SK-N-SH (cell line): ENCODE measurements at regions not wholly inside any gene's neighbourhood (a gene's known extent, or its start where the extent isn't known, plus 50 kb on each side); places are given as distances from the start of the nearest gene placed in this dataset.

ENCODE experiments used
- CTCF ChIA-PET: fragments of 300-600, 350-600 bp; formaldehyde crosslinking; extraction: SDS; loops from one replicate; lab custom pipeline; 2021; lab: Yijun Ruan, JAX
- POLR2A ChIA-PET: fragments of 350-600 bp; sonication (Branson Sonifier 250); formaldehyde crosslinking; extraction: SDS; loops from one replicate; lab custom pipeline; 2020; ENCODE audit warnings: antibody characterized with exemption, inconsistent platforms; lab: Yijun Ruan, JAX
- DNase-seq: peaks from one replicate; pipeline ENCODE4 v3.0.0; 2012
- H2AFZ ChIP-seq: fragments of 200-600 bp; sonication (generic); 2 replicates; pipeline ENCODE4 v1.8.1; 2016; ENCODE audit warnings: antibody characterized with exemption, mild to moderate bottlenecking, low read depth
- H3F3A ChIP-seq: fragments of 200-600 bp; sonication (generic); replicated peaks from 2 replicates; pipeline ENCODE3; 2016; ENCODE audit warnings: antibody characterized with exemption, mild to moderate bottlenecking; ENCODE audit not compliant: insufficient read depth
- H3K27ac ChIP-seq, 2 experiments: fragments of 200-500 bp in 1 of 2; fragments of 200-600 bp in 1 of 2; sonication (Bioruptor generic) in 1 of 2; sonication (generic), shearing (Covaris generic) in 1 of 2; 2 replicates each; pipeline versions ENCODE4 v1.5.1 to v1.6.1; 2014 to 2016; ENCODE audit warnings: low read depth in 2 of 2, inconsistent platforms in 1 of 2, low read length in 1 of 2, mild to moderate bottlenecking in 1 of 2, mixed read lengths in 1 of 2
- H3K27me3 ChIP-seq: fragments of 200-600 bp; sonication (generic), shearing (Covaris generic); 2 replicates; pipeline ENCODE4 v1.6.1; 2016; ENCODE audit warnings: mixed run types; ENCODE audit not compliant: insufficient read depth
- H3K36me3 ChIP-seq, 2 experiments: fragments of 200-500 bp in 1 of 2; fragments of 200-600 bp in 1 of 2; sonication (Bioruptor generic) in 1 of 2; sonication (generic) in 1 of 2; replicated peaks in 1 of 2; 2 replicates each; pipeline versions ENCODE3 to v1.5.1; 2014 to 2016; ENCODE audit warnings: low read length in 1 of 2, mild to moderate bottlenecking in 1 of 2; ENCODE audit not compliant: insufficient read depth in 2 of 2, control insufficient read depth in 1 of 2
- H3K4me1 ChIP-seq, 2 experiments: fragments of 200-500 bp in 1 of 2; fragments of 200-600 bp in 1 of 2; sonication (Bioruptor generic) in 1 of 2; sonication (generic), shearing (Covaris generic) in 1 of 2; 2 replicates each; pipeline versions ENCODE4 v1.5.1 to v1.6.1; 2014 to 2016; ENCODE audit warnings: low read depth in 1 of 2, low read length in 1 of 2, mixed run types in 1 of 2; ENCODE audit not compliant: insufficient read depth in 2 of 2, control insufficient read depth in 1 of 2
- H3K4me2 ChIP-seq: fragments of 200-600 bp; sonication (generic), shearing (Covaris generic); 2 replicates; pipeline ENCODE4 v1.6.1; 2017; ENCODE audit warnings: mixed run types
- H3K4me3 ChIP-seq, 2 experiments: fragments of 200-500 bp in 1 of 2; fragments of 200-600 bp in 1 of 2; sonication (Bioruptor generic) in 1 of 2; sonication (generic), shearing (Covaris generic) in 1 of 2; 2 replicates each; pipeline versions ENCODE4 v1.5.1 to v1.8.1; 2014 to 2016; ENCODE audit warnings: low read depth in 2 of 2, inconsistent platforms in 1 of 2, low read length in 1 of 2, mild to moderate bottlenecking in 1 of 2, mixed read lengths in 1 of 2, moderate library complexity in 1 of 2
- H3K79me2 ChIP-seq: fragments of 200-600 bp; sonication (generic); 2 replicates; pipeline ENCODE4 v1.8.1; 2017; ENCODE audit warnings: mild to moderate bottlenecking; ENCODE audit not compliant: insufficient read depth
- H3K9ac ChIP-seq: fragments of 200-600 bp; sonication (generic); 2 replicates; pipeline ENCODE4 v1.6.1; 2017; ENCODE audit warnings: mixed run types
- H3K9me2 ChIP-seq: fragments of 200-600 bp; sonication (generic); 2 replicates; pipeline ENCODE4 v1.6.1; 2017; ENCODE audit warnings: mixed run types
- H3K9me3 ChIP-seq: fragments of 200-600 bp; sonication (generic); 2 replicates; pipeline ENCODE4 v1.6.1; 2017; ENCODE audit warnings: mixed run types, mild to moderate bottlenecking, moderate library complexity
- H4K20me1 ChIP-seq: fragments of 200-600 bp; sonication (generic); 2 replicates; pipeline ENCODE4 v1.6.1; 2017; ENCODE audit warnings: mild to moderate bottlenecking, mixed run types; ENCODE audit not compliant: insufficient read depth
- CHD2 ChIP-seq: fragments of 150-350 bp; IDR thresholded peaks from 2 replicates; pipeline ENCODE4 v1.6.1; 2018; ENCODE audit warnings: low read length; ENCODE audit not compliant: partially characterized antibody
- ELF1 ChIP-seq: IDR thresholded peaks from 2 replicates; pipeline ENCODE4 v1.4.0; 2012
- EZH2phosphoT487 ChIP-seq: fragments of 200-600 bp; sonication (generic); IDR thresholded peaks from 2 replicates; pipeline ENCODE4 v1.6.1; 2017; ENCODE audit warnings: low read depth, mixed run types, mild to moderate bottlenecking, antibody characterized with exemption, moderate library complexity, borderline replicate concordance
- FOSL2 ChIP-seq: IDR thresholded peaks from 2 replicates; pipeline ENCODE4 v1.4.0; 2012; ENCODE audit warnings: low read depth, mild to moderate bottlenecking, moderate library complexity, borderline replicate concordance
- FOXJ3 ChIP-seq: sonication (generic); formaldehyde crosslinking; IDR thresholded peaks from 2 replicates; pipeline ENCODE4 v1.5.1; 2020; ENCODE audit warnings: mild to moderate bottlenecking, missing genetic modification reagents
- GABPA ChIP-seq: IDR thresholded peaks from 2 replicates; pipeline ENCODE4 v1.4.0; 2012; ENCODE audit warnings: low read depth, mild to moderate bottlenecking
- GATA2 ChIP-seq: sonication (generic); formaldehyde crosslinking; IDR thresholded peaks from 2 replicates; pipeline ENCODE4 v1.5.0; 2020; ENCODE audit warnings: mild to moderate bottlenecking, missing genetic modification reagents
- MAX ChIP-seq: IDR thresholded peaks from 2 replicates; pipeline ENCODE4 v1.4.0; 2012; ENCODE audit warnings: low read depth
- MEF2A ChIP-seq: IDR thresholded peaks from 2 replicates; pipeline ENCODE4 v1.4.0; 2012; ENCODE audit warnings: low read depth, borderline replicate concordance
- NFIC ChIP-seq: IDR thresholded peaks from 2 replicates; pipeline ENCODE4 v1.4.0; 2012; ENCODE audit warnings: borderline replicate concordance
- NRF1 ChIP-seq: IDR thresholded peaks from 2 replicates; pipeline ENCODE4 v1.6.1; 2012; ENCODE audit warnings: low read depth, mild to moderate bottlenecking, low read length
- POLR2AphosphoS5 ChIP-seq: IDR thresholded peaks from 2 replicates; pipeline ENCODE4 v1.6.1; 2012; ENCODE audit warnings: low read depth, low read length
- RAD21 ChIP-seq: IDR thresholded peaks from 2 replicates; pipeline ENCODE4 v1.6.1; 2012; ENCODE audit warnings: mild to moderate bottlenecking, low read length
- REST ChIP-seq: IDR thresholded peaks from 2 replicates; pipeline ENCODE4 v1.6.1; 2012; ENCODE audit warnings: mild to moderate bottlenecking, low read depth, low read length, moderate library complexity
- RFX5 ChIP-seq: IDR thresholded peaks from 2 replicates; pipeline ENCODE4 v1.6.1; 2012; ENCODE audit warnings: mild to moderate bottlenecking, improper control_type of control experiment, low read length
- RXRA ChIP-seq: IDR thresholded peaks from 2 replicates; pipeline ENCODE4 v1.4.0; 2012; ENCODE audit warnings: low read depth, mild to moderate bottlenecking, borderline replicate concordance
- SIN3A ChIP-seq: IDR thresholded peaks from 2 replicates; pipeline ENCODE4 v1.6.1; 2012; ENCODE audit warnings: low read depth, mild to moderate bottlenecking, low read length, moderate library complexity, borderline replicate concordance
- SMC3 ChIP-seq: IDR thresholded peaks from 2 replicates; pipeline ENCODE4 v1.6.1; 2012; ENCODE audit warnings: low read depth, low read length, improper control_type of control experiment
- TCF12 ChIP-seq: IDR thresholded peaks from 2 replicates; pipeline ENCODE4 v1.4.0; 2012
- TEAD4 ChIP-seq: IDR thresholded peaks from 2 replicates; pipeline ENCODE4 v1.4.0; 2012; ENCODE audit warnings: mild to moderate bottlenecking, borderline replicate concordance; ENCODE audit not compliant: insufficient read depth
- YY1 ChIP-seq: IDR thresholded peaks from 2 replicates; pipeline ENCODE4 v1.4.0; 2012; ENCODE audit warnings: low read depth, mild to moderate bottlenecking
- ZBTB33 ChIP-seq: IDR thresholded peaks from 2 replicates; pipeline ENCODE4 v1.4.0; 2012; ENCODE audit warnings: low read depth, borderline replicate concordance
- WGBS: methylation state at CpG from one replicate; pipeline ENCODE4 v1.1.6; 2017; ENCODE audit warnings: low lambda C conversion rate; 5-methylcytosine and 5-hydroxymethylcytosine counted together
- TF ChIP-seq, protein P1 (sequence below): fragments of 150-350 bp; IDR thresholded peaks from 2 replicates; pipeline ENCODE4 v1.6.1; 2017; ENCODE audit warnings: antibody characterized with exemption, low read length, low read depth, borderline replicate concordance
- TF ChIP-seq, protein P2 (sequence below): fragments of 200-600 bp; sonication (generic); IDR thresholded peaks from 2 replicates; pipeline ENCODE4 v1.6.1; 2017; ENCODE audit warnings: antibody characterized with exemption, mild to moderate bottlenecking, moderate library complexity
- TF ChIP-seq, protein P3 (sequence below): IDR thresholded peaks from 2 replicates; pipeline ENCODE4; 2012

- H3K36me3 ChIP-seq: no peaks in the 10 kb centered on the region
- H3K27ac ChIP-seq: peak overlapping the region in 1 of 2 experiments; percentile 50; a peak in 3 of 4 replicates
- no peak for DNase-seq
- no peak overlapping the region for H3K4me2 ChIP-seq
- no peak overlapping the region for H3K9ac ChIP-seq
- H3K4me1 ChIP-seq: peaks cover 0 to 13% of the 10 kb centered on the region in 2 experiments; a peak in 1 of 4 replicates
- H2AFZ ChIP-seq: no peak overlapping the region
- 81% methylated on average over 4 of the region's 4 CpGs for WGBS
- CTCF ChIA-PET: interaction anchor here (0.9 to 1.1 kb wide), 2 partner anchors 453 to 767 kb away, joined by 3 read pairs; partner anchors contain the start of genes C18orf54 and STARD6
- no peak overlapping the region for H3K4me3 ChIP-seq
- POLR2A ChIA-PET: no interaction called here
- H3K9me3 ChIP-seq: no peaks in the 10 kb centered on the region
- no peaks in the 10 kb centered on the region for H3K9me2 ChIP-seq
- H4K20me1 ChIP-seq: no peaks in the 10 kb centered on the region
- H3K27me3 ChIP-seq: no peaks in the 10 kb centered on the region
- no peaks in the 10 kb centered on the region for H3K79me2 ChIP-seq
- H3F3A ChIP-seq: peaks cover 21% of the 10 kb centered on the region
- TF ChIP-seq GATA2 (CRISPR knock-in tag): no peak
- TF ChIP-seq, protein P1, sequence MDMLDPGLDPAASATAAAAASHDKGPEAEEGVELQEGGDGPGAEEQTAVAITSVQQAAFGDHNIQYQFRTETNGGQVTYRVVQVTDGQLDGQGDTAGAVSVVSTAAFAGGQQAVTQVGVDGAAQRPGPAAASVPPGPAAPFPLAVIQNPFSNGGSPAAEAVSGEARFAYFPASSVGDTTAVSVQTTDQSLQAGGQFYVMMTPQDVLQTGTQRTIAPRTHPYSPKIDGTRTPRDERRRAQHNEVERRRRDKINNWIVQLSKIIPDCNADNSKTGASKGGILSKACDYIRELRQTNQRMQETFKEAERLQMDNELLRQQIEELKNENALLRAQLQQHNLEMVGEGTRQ: no peak
- TF ChIP-seq REST: no peak
- TF ChIP-seq TEAD4: no peak
- TF ChIP-seq, protein P2, sequence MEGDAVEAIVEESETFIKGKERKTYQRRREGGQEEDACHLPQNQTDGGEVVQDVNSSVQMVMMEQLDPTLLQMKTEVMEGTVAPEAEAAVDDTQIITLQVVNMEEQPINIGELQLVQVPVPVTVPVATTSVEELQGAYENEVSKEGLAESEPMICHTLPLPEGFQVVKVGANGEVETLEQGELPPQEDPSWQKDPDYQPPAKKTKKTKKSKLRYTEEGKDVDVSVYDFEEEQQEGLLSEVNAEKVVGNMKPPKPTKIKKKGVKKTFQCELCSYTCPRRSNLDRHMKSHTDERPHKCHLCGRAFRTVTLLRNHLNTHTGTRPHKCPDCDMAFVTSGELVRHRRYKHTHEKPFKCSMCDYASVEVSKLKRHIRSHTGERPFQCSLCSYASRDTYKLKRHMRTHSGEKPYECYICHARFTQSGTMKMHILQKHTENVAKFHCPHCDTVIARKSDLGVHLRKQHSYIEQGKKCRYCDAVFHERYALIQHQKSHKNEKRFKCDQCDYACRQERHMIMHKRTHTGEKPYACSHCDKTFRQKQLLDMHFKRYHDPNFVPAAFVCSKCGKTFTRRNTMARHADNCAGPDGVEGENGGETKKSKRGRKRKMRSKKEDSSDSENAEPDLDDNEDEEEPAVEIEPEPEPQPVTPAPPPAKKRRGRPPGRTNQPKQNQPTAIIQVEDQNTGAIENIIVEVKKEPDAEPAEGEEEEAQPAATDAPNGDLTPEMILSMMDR: no peak
- no peak for TF ChIP-seq FOXJ3 (CRISPR knock-in tag)
- TF ChIP-seq, protein P3, sequence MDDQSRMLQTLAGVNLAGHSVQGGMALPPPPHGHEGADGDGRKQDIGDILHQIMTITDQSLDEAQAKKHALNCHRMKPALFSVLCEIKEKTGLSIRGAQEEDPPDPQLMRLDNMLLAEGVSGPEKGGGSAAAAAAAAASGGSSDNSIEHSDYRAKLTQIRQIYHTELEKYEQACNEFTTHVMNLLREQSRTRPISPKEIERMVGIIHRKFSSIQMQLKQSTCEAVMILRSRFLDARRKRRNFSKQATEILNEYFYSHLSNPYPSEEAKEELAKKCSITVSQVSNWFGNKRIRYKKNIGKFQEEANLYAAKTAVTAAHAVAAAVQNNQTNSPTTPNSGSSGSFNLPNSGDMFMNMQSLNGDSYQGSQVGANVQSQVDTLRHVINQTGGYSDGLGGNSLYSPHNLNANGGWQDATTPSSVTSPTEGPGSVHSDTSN: peak; percentile 69
- TF ChIP-seq RFX5: no peak
- TF ChIP-seq MEF2A: no peak
- peak; percentile 42; the same call in 1 of the 2 replicates for TF ChIP-seq RXRA
- no peak for TF ChIP-seq CHD2
- TF ChIP-seq SMC3: no peak
- TF ChIP-seq ZBTB33: no peak
- no peak for TF ChIP-seq YY1
- TF ChIP-seq GABPA: no peak
- peak; percentile 66 for TF ChIP-seq TCF12
- no peak for TF ChIP-seq ELF1
- TF ChIP-seq SIN3A: no peak
- TF ChIP-seq NRF1: no peak
- TF ChIP-seq MAX: no peak
- no peak for TF ChIP-seq RAD21
- TF ChIP-seq NFIC: no peak; the same call in 1 of the 2 replicates
- peak; percentile 54; the same call in 1 of the 2 replicates for TF ChIP-seq FOSL2
- TF ChIP-seq EZH2phosphoT487: no peak
- no peak for TF ChIP-seq POLR2AphosphoS5
Observed at GRCh38 chr18:55124078-55124763, 165.0 kb upstream of the CCDC68 start.
